ENCODE measurements at regions not wholly inside any gene's neighbourhood (a gene's known extent, or its start where the extent isn't known, plus 50 kb on each side); places are given as distances from the start of the nearest gene placed in this dataset.
"Not testable (repeated sequence)": the region's sequence is repeated elsewhere in the genome, so short reads cannot be mapped to it uniquely, and the experiment has no call there.

DNA sequence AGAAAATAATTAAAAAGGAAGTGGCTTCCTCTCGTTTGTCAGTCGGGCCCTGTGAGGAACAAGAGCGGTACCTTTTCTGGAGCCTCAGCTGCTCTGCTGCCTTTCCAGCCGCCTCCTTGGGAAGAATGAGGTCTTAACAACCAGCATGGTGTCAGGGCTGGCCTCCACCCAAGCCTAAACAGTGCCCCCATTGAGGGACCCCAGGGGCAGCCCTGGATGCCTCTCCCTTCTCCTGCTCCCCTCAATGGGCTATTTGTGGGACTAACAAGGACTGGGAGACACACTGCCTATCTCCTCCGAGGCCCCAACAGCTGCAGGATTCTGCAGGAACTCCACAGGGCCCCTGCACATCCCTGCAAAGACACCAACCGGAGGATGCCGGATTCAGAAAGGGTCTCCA, 155.4 kb upstream of the MAP3K1 start:
- DNase-seq (ENCODE audit: low read depth in 2 of 2): no peak

DNA sequence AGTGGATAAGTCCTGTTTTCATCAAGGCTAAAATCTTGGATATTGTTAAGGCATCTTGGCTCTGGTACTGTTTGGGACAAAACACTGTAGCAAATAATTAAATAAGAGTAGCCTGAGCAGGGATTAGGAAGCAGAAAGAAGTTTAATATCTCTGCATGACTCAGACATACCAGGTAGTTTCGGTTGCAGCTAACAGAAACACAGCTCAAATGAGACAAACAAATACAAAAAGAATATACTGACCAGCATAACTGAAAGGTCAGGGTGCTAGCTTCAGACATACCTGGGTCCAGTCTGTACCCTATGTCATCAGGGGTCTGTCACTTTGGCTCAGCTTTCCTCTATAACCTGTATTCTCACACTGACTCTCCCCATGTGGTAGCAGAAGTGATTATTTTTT, 156.4 kb upstream of the MAP3K1 start:
- DNase-seq (ENCODE audit: low read depth in 2 of 2): no peak

DNA sequence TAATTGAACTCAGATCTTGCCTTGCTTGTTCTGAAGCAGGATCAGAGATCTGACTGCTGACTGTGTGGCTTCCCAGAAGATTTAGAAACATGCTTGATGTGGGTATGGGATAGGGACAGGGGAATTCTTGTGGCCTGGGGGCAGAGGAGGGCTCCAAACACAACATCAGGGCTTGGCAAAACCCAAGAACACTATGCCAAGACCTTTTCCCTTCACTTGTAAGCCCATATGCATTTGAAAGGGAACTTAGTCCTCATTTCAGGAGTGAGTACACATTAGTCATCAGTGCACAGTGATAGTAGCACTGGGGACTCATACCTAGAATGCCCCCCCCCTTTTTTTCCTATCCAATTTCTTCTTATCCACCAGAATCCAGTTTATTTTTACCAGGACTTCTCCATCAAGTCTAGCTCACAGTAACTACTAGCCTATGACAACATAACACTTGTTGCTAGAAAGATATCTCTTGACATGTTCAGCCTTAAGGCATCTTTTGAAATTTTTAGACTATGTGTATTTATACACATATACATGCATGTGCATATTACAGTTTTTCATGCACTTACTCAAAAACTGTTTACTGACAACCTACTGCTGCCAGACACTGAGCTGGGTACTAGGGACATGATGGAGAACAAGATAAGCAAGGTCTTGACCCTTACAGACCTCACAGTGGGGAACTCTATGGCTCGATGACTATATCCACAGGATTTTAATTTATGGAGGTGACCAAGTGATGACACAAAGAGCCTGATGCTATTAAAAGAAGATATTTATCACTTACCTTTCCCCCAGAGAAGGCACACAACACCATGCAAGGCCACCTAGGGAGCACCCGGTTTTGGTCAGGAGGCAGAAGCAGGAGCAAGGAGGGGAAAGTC, 158.3 kb upstream of the MAP3K1 start:
- no peak for DNase-seq (ENCODE audit: low read depth in 2 of 2)

DNA sequence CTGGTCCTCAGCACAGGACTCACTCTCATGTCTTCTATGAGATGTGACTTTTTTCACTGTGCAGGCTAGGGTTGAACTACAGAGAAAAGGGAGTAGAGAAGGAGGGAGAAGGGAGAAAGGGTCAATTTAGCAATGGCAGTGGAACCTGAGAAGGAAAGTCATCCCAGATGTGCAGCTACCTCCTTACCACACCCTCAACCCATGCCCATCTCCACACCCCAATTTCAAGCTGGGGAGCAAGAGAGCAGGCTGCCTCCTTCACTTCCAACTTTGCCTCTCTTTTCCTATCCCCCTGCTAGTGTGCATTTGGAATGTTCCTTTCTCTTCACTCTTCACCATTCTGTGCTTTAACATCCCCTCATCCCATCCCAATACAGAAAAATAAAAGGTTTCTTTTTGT, 163.5 kb upstream of the MAP3K1 start:
- DNase-seq (ENCODE audit: low read depth in 2 of 2): no peak

DNA sequence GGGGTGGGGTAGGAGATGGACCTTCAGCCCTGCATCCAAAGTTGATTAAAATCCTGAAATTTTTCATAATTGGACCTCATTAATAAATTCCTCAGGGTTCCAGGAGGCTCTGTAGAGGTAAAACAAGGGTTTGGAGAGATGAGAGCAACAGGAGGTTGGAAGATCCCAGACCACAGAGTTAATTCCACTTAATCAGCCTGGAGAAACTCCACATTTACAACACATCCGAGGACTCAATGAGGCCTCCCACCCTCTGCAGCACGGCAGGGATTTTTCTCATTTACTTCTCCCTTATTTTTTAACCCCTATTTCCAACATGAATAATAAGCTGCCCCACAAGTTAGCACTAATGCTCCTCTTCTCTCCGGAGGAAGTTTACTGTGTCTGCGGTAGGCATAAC, 165.0 kb upstream of the MAP3K1 start:
- no peak for DNase-seq (ENCODE audit: low read depth in 2 of 2)

DNA sequence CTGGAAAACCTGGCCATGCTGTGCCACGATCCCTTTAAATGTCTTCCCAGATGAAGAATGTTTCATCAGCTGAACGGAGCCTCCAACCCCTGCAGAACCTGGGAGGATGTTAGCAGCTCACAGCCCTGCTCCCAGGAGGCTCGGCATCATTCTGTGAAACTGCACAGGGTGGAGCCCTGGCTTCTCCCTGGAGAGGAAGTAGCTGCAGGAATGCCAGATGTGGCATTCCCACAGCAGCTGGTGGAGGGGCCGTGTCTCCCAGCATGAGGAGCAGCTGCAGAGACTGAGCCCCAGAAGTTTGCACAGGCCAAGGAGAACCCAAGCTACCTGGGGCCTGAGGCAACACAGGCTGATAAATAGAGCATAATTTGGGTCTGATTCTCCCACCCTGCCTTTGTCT, 165.8 kb upstream of the MAP3K1 start:
- DNase-seq (ENCODE audit: low read depth in 2 of 2): no peak

DNA sequence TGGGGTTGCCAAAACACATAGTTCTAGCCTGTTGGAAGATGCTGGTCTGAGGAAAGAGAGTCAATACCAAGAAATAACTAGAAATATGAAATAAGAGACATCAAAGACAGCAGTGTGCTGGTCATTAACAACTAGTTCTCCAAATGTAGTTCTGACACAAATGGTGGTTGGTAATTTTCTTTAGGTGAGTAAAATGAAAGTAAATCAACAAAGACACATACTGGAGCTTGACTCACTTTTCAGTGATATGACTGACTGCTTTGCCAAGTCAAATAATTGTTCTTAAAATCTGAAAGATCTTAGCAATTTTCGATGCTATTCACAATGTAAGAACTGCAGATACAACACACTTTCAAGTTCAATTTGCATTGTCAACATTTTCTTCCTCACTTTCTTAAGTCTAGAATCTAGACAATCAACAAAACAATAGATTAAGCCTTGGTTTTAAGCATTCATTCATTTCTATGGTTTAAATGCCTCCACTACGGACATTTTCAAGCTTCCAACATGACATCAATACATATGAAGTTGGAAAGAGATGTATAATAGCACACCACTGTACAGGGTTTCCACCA, 166.8 kb upstream of the MAP3K1 start:
- no peak for DNase-seq (ENCODE audit: low read depth in 2 of 2)

DNA sequence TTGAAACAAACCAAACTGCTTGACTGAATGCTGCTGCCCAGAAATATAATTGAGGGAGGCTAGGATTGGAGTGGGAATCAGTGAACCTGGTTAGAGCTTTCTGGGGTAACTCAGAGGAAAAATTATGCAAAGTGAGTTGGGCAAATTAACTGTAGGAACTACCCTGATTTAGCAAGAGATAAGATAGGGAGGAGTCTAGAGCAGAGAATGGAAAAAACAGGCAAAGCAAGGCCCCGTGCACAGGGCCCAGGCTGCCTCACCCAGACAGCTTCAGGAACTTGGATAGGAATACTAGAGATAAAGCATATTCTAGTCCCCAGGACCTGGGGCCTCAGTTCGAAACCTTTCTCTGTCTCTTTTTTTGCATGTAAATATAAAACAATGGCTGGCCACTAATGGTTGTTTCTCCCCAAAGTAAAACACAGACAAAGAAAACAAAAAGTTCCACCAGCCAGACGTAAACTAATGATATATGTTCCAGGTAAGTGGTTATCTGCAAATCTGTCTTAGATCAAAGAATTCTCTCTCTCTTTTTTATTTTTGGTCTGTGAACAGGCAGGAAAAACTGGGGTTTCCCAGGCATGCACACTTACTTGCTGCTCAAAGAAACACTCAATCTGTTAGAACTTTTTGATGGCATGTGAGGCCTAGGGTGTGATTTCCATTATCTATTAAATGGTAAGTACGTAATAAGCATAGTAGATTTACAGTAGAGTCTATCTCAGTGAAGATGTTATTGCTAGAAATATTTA, 168.1 kb upstream of the MAP3K1 start:
- DNase-seq (ENCODE audit: low read depth in 2 of 2): no peak

DNA sequence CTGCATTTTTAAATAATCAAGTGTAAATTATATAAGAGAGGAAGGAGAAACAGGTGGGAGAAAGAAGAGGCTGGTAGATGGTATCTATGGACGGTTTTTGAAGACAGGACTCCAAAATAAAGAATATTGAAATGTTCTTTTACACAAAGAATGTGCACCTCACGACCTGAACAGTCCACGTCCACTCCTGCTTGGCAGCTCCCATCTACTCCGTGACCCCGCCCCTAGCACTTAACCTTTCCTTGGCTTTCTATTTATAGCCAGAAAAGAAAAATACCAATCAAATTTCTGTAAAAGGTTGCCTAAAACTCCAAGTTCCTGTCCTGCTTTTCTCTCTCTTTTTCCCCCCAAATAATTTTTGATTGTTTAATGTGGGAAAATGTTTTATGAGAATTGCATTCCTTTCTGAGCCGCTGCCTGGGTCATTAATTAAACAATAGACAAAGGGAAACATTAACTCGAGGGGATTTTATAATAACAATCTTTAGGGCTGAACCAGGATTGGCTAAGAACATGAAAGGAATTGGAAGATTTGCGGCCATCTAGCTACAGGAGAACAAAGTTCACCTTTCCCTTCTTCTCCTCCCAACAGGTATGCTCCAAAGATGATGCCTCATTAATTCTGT, 173.6 kb upstream of the MAP3K1 start:
- no peak for DNase-seq (ENCODE audit: low read depth in 2 of 2)

DNA sequence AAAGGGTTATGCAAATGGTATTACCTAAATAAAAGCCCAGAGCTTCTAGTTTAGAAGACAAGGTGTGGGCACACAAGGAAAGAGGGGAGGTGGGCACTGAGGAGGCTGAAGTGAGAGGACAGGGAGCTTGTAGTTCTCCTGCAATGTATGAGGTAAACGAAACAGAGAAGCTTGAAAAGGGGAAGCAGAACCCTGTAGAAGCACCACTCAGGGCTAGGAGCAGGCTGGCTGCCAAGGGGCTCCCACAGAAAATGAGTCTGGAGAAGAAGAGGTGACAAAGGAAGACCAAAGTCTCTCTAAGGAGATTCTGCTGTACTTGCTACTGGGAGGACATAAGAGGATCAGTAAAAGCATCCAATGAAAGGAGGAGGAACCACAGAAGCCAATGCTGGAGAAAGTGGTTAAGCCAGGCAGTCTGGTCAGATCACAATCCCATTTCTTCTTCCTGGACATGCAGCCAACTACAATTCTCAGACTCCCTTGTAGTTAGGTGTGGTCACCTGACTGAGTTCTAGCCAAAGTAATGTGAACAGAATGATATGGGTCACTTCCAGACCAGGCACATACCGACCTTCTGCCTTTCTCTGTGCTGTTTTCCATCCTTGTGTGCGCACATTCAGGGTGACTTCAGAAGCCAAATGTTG, 174.5 kb upstream of the MAP3K1 start:
- no peak for DNase-seq (ENCODE audit: low read depth in 2 of 2)

DNA sequence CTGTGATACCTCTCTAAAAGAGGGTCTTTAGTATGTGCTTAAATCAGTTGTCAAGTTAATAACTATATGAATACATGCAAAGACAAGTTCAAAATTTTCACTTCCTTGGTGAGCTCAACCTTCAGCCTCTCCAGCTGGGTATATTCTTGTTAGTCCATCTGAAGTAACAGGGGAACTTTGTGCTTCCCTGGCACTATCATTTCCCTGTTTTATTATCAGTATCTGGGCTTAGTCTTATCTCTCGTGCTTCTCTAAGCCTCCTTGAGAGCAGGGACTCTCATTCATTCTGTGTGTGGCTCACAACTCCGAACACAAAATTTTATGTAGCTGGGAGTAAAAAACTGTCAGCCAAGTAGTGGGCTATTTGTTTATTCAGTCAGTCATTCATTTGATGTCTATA, 175.9 kb upstream of the MAP3K1 start:
- no peak for DNase-seq (ENCODE audit: low read depth in 2 of 2)

DNA sequence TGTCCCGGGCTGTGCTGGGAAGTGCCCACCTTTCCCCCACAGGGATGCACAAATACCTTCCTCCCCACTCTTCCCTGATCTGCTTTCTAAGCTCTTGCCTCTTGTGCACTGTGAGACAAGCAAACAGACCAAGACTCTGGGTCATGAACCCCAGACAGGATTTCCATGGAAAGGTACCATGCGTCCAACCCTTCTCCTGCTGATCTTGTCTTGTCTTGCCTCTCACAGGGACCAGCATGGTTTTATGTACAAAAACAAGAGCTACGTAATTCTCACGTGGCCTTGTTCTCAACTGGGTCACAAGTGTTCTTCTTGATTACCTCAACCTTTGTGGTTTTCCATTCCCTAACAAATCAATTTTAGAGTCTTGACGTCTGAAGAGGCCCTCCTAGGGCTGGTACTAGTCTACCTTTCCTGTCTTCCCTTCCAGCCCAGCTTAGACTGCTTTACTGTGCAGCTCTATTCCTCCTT, 176.5 kb upstream of the MAP3K1 start:
- no peak for DNase-seq (ENCODE audit: low read depth in 2 of 2)

DNA sequence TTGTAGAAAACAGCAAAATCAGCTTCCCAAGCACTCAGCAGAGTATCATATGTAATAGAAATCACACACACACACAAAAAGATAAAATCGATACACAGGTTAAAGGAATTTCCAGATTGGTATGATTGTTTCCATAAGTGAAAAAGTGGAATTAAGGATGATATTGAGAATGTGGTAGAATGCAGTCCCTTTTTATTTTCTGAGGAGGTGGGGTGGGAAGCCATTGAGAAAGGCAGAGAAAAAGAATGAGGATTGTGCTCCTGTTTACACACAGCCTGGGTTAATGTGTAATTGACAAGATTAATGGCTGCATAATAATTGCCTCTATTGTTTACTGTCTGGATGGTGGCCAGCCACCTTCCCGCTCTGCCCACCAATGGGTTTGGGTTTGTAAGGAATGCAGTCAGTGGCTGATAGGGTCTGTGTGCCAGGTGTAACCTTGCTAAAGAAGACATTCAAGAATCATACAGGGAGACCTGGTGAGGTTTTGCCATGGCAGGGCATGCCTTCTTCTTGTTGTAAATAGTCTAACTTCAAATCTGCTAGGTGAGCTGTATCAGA, 177.2 kb upstream of the MAP3K1 start:
- no peak for DNase-seq (ENCODE audit: low read depth in 2 of 2)

DNA sequence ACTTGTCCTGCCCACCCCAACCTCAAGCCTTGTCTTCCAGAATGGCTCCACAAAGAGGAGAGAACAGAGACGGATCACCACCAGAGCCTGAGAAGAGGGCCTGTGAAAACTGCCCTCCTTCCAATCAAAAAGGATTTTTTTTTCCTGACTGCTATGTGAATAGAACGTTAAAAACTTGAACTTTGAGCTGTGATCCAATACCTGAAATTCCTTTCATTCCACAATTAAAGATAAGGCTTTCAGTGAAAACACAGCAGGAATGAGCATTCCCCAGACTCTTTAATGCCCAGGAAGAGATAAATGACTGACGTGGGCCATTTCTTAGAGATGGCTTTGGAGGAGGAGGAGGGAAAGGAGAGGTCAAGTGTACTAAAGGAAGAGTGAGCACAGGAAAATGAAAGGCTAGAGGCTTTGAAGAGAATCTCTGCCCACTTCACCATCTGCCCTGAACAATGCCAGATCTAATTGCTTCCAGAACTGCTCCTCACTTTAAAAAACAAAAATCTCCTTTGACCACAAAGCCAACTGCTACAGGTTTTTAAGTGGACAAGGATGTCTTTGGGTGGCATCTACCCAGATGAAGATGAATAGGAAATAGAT, 177.9 kb upstream of the MAP3K1 start:
- no peak for DNase-seq (ENCODE audit: low read depth in 2 of 2)

DNA sequence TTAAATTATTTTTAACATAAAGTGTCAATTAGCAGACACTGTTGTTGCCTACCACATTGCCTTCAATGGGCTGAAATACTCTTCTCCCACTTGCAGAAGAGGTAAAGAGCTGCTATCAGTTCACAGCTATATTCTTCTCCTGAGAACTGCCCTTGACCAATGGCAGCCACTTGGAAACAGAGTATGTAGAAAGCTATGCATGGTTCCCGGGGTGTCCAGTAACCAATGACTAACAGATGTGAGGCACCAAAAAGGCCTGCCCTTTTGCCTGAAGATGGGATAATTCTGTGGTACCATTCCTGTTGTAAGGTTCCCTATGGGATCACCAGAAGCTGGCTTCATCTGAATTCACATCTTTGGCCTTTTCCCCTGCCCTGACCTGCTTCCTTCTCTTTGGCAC, 181.4 kb upstream of the MAP3K1 start:
- no peak for DNase-seq (ENCODE audit: low read depth in 2 of 2)

DNA sequence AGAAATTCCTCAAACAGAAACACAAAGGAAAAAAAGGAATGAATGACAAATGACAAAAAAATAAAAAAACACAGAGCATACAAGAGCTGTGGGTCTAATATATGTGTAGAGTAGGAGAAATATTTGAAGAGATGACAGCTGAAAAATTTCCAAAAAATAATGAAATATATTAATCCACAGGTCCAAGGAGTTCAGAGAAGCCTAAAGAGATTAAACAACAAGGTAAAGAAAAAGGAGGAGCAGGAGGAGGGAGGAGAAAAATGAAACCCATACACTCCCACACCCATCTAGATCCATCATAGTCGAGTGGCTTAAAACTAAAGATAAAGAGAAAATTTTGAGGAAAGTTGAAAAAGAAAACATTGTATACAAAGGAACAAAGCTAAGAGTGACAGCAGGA, 182.4 kb upstream of the MAP3K1 start:
- no peak for DNase-seq (ENCODE audit: low read depth in 2 of 2)

DNA sequence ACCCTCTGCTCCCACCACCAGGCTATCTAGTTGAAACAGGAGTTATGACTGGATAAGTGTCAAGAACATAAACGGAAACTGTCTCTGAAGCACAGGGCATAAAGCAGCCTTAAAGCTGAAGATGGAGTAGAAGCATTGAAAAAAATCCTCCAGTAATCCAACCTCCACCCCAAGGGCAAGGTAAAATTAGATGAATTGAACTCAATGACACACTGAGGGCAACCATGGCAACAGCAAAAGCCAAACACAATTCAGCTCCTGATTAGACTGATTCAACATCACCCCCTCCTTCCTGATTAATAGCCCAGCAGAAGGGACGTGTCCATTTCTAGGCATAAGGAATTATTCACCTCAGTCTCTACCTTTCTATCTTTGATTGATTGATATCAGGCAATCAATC, 183.2 kb upstream of the MAP3K1 start:
- no peak for DNase-seq (ENCODE audit: low read depth in 2 of 2)

DNA sequence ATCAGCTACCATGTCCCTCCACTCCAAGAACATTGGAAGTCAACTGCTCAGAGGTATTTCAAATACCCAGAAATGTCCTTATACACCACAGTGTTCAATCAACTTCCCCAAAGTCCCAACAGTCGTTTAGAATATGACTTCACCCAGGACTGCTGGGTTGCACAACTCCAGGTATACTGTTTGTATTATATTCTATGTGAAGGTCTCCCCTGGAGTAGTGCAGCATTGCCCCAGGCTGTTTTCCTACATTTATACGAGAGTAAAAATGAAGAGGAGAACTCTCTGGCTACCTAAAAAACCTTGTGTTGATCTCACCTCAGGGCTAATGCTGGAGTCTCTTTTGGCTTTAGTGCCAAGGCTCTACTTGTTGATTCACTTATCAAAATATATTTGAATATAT, 183.6 kb upstream of the MAP3K1 start:
- DNase-seq (ENCODE audit: low read depth in 2 of 2): no peak

DNA sequence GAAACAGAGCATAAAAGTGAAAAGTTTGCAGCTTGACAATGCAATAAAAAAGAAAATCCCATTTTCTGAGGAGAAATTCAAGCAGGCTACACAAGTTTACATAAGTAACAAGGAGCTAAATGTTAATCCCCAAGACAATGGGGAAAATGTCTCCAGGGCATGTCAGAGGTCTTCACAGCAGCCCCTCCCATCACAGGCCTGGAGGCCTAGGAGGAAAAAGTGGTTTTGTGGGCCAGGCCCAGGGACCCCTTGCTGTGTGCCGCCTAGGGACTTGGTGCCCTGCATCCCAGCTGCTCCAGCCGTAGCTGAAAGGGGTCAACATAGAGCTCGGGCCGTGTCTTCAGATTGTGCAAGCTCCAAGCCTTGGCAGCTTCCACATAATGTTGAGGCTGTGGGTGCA, 186.7 kb upstream of the MAP3K1 start:
- DNase-seq (ENCODE audit: low read depth in 2 of 2): not testable (repeated sequence)

DNA sequence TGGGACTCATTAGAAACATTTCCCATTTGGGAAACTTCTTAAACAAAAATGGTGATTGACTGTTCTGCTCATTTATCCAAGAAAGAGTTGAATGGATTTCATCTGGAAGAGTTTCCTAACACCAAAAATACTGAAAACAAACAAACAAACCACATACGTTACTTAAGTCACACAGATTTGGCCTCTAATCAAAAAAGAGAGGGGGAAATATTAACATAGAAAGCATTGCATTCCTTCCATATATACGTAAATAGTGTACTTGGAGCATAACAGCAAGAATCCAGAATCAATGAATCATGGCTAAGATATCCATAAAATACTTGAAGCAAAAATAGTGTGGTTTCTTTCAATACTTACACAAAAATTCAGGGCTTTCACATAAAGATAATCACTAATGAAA, 189.8 kb upstream of the MAP3K1 start:
- no peak for DNase-seq (ENCODE audit: low read depth in 2 of 2)

DNA sequence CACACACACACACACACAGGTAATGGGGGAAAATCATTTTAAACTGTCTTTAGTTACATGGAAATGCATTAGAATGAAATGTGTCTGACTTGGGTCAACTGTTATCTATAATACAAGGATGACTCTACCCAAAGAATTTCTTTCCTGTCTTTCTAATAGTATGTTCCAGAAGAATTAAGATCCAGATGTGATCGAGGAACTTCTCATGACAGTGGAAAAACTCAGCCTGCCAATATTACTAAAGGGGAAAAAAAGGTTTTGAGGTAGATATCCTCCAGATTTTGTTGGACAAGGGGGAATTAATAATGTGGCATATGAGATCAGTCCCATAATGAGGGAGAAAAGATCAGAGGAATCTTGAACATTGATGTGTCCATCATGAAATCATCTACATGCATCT, 190.6 kb upstream of the MAP3K1 start:
- no peak for DNase-seq (ENCODE audit: low read depth in 2 of 2)
